ENCODE measurements at regions not wholly inside any gene's neighbourhood (a gene's known extent, or its start where the extent isn't known, plus 50 kb on each side); places are given as distances from the start of the nearest gene placed in this dataset.
"Not testable (repeated sequence)": the region's sequence is repeated elsewhere in the genome, so short reads cannot be mapped to it uniquely, and the experiment has no call there.

GRCh38 chr12:23139026-23139425, 514.1 kb downstream of the ETNK1 start:
- H3K36me3 ChIP-seq (ENCODE audit: low read depth, missing control alignments): no peaks in the 10 kb centered on the region
- no peaks in the 10 kb centered on the region for H3K4me1 ChIP-seq
- H3K4me3 ChIP-seq: no peak overlapping the region
- 81 to 85% methylated on average over 4 of the region's 4 CpGs for WGBS, 2 donors
- H3K9me3 ChIP-seq: no peaks in the 10 kb centered on the region
- intact Hi-C loops (cut with DNase I; ENCODE audit: low total_unique reads): no loop called here
- no peaks in the 10 kb centered on the region for H3K27me3 ChIP-seq
- H3K27ac ChIP-seq: no peak overlapping the region
- no peak for DNase-seq
- no peak for TF ChIP-seq POLR2A (IDR thresholded peaks at IDR 0.05)
- TF ChIP-seq, protein P1, sequence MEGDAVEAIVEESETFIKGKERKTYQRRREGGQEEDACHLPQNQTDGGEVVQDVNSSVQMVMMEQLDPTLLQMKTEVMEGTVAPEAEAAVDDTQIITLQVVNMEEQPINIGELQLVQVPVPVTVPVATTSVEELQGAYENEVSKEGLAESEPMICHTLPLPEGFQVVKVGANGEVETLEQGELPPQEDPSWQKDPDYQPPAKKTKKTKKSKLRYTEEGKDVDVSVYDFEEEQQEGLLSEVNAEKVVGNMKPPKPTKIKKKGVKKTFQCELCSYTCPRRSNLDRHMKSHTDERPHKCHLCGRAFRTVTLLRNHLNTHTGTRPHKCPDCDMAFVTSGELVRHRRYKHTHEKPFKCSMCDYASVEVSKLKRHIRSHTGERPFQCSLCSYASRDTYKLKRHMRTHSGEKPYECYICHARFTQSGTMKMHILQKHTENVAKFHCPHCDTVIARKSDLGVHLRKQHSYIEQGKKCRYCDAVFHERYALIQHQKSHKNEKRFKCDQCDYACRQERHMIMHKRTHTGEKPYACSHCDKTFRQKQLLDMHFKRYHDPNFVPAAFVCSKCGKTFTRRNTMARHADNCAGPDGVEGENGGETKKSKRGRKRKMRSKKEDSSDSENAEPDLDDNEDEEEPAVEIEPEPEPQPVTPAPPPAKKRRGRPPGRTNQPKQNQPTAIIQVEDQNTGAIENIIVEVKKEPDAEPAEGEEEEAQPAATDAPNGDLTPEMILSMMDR (IDR thresholded peaks at IDR 0.05): no peak

DNA sequence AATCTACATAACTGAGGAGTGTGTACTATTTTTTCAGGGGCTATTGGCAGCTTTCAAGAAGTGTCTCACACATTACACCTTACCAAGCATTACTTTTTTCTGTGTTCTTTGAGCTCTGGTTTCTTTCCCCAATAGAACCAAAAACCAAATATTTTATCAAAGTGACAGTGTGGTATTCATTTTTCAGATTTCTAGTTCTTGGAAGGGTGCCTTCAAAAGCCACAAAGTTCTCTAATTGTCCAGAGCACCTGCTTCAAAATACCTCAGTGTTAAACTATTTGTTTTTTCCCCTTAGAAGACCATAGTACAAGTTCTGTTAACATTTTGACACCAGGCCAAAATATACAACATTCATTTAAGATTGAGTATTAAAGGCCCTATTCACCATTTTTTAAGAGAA, 515.7 kb downstream of the ETNK1 start:
- Histone ChIP-seq H3K36me3 (ENCODE audit: low read depth, missing control alignments) (no peaks in the 10 kb centered on the region), H3K4me1 (no peaks in the 10 kb centered on the region), H3K4me3 (no peak overlapping the region), H3K27me3 (no peaks in the 10 kb centered on the region), H3K27ac (no peak overlapping the region), H3K9me3 (no peaks in the 10 kb centered on the region)
- no peak for TF ChIP-seq POLR2A (IDR thresholded peaks at IDR 0.05)
- TF ChIP-seq, protein P1 (IDR thresholded peaks at IDR 0.05): no peak
- DNase-seq: no peak
- intact Hi-C loops (cut with DNase I; ENCODE audit: low total_unique reads): no loop called here

- Histone ChIP-seq H3K27me3 (no peaks in the 10 kb centered on the region), H3K4me3 (no peak overlapping the region), H3K27ac (no peak overlapping the region), H3K4me1 (no peaks in the 10 kb centered on the region), H3K9me3 (no peaks in the 10 kb centered on the region), H3K36me3 (ENCODE audit: low read depth, missing control alignments) (no peaks in the 10 kb centered on the region)
- DNase-seq: no peak
- intact Hi-C loops (cut with DNase I; ENCODE audit: low total_unique reads): no loop called here
- TF ChIP-seq, protein P1 (IDR thresholded peaks at IDR 0.05): no peak
- no peak for TF ChIP-seq POLR2A (IDR thresholded peaks at IDR 0.05)
Observed at GRCh38 chr12:23141335-23141734, 516.4 kb downstream of the ETNK1 start.

DNA sequence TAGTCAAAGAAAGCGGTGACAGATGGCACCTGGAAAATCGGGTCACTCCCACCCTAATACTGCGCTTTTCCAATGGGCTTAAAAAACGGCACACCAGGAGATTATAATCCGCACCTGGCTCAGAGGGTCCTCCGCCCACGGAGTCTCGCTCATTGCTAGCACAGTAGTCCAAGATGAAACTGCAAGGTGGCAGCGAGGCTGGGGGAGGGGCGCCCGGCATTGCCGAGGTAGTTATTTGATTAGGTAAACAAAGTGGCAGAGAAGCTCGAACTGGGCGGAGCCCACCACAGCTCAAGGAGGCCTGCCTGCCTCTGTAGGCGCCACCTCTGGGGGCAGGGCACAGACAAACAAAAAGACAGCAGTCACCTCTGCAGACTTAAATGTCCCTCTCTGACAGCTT, 521.1 kb downstream of the ETNK1 start:
- H3K36me3 ChIP-seq (ENCODE audit: low read depth, missing control alignments); DNase-seq: not testable (repeated sequence)

GRCh38 chr12:23168459-23168858, 543.5 kb downstream of the ETNK1 start:
- Histone ChIP-seq H3K4me1 (no peaks in the 10 kb centered on the region), H3K27me3 (no peaks in the 10 kb centered on the region), H3K4me3 (no peak overlapping the region), H3K9me3 (no peaks in the 10 kb centered on the region), H3K36me3 (ENCODE audit: low read depth, missing control alignments) (no peaks in the 10 kb centered on the region), H3K27ac (no peak overlapping the region)
- 57 to 61% methylated on average over 2 of the region's 2 CpGs for WGBS, 2 donors
- TF ChIP-seq POLR2A (IDR thresholded peaks at IDR 0.05): no peak
- TF ChIP-seq, protein P1 (IDR thresholded peaks at IDR 0.05): no peak
- intact Hi-C loops (cut with DNase I; ENCODE audit: low total_unique reads): no loop called here
- DNase-seq: no peak

More for the DNA sequence above, 521.1 kb downstream of the ETNK1 start:
- 92 to 96% methylated on average over 9 to 15 of the region's 15 CpGs for WGBS, 2 donors
- H3K27me3 ChIP-seq; intact Hi-C loops (cut with DNase I; ENCODE audit: low total_unique reads); H3K4me3 ChIP-seq; H3K27ac ChIP-seq; H3K4me1 ChIP-seq; H3K9me3 ChIP-seq: not testable (repeated sequence)

All from testis (tissue), 2 donors.